ENCODE measurements at regions not wholly inside any gene's neighbourhood (a gene's known extent, or its start where the extent isn't known, plus 50 kb on each side); places are given as distances from the start of the nearest gene placed in this dataset.

GRCh38 chr6:131368198-131368911 lies 204.7 kb upstream of the ARG1 start:
- no peaks in the 10 kb centered on the region for H3K27me3 ChIP-seq (ENCODE audit: control insufficient read depth, insufficient read depth, low read length)
- no peak overlapping the region for H3K9ac ChIP-seq (ENCODE audit: low read length in 3 of 3)

GRCh38 chr6:131372535-131372934 lies 200.5 kb upstream of the ARG1 start:
- no peaks in the 10 kb centered on the region for H3K36me3 ChIP-seq (ENCODE audit: control insufficient read depth in 2 of 3, insufficient read depth in 3 of 3, low read length in 3 of 3)
- H3K9ac ChIP-seq (ENCODE audit: low read length in 3 of 3): no peak overlapping the region
- no peaks in the 10 kb centered on the region for H3K27me3 ChIP-seq (ENCODE audit: control insufficient read depth, insufficient read depth, low read length)
- TF ChIP-seq, protein P1, sequence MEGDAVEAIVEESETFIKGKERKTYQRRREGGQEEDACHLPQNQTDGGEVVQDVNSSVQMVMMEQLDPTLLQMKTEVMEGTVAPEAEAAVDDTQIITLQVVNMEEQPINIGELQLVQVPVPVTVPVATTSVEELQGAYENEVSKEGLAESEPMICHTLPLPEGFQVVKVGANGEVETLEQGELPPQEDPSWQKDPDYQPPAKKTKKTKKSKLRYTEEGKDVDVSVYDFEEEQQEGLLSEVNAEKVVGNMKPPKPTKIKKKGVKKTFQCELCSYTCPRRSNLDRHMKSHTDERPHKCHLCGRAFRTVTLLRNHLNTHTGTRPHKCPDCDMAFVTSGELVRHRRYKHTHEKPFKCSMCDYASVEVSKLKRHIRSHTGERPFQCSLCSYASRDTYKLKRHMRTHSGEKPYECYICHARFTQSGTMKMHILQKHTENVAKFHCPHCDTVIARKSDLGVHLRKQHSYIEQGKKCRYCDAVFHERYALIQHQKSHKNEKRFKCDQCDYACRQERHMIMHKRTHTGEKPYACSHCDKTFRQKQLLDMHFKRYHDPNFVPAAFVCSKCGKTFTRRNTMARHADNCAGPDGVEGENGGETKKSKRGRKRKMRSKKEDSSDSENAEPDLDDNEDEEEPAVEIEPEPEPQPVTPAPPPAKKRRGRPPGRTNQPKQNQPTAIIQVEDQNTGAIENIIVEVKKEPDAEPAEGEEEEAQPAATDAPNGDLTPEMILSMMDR (IDR thresholded peaks at IDR 0.05; ENCODE audit: borderline replicate concordance, extremely low read depth, insufficient read depth): no peak
- no peaks in the 10 kb centered on the region for H3K9me3 ChIP-seq (ENCODE audit: control insufficient read depth in 2 of 3, insufficient read depth in 1 of 3, low read length in 3 of 3)
- peaks cover 0 to 5% (median 0%) of the 10 kb centered on the region in 3 donors for H3K4me1 ChIP-seq (ENCODE audit: control insufficient read depth in 2 of 3, insufficient read depth in 2 of 3, low read depth in 1 of 3, low read length in 3 of 3)
- FAIRE-seq (no peak), DNase-seq (no peak)
- H3K4me3 ChIP-seq (ENCODE audit: low read length in 3 of 3): no peak overlapping the region
- no peak overlapping the region for H3K27ac ChIP-seq (ENCODE audit: low read depth in 2 of 2, low read length in 2 of 2)
- intact Hi-C loops (cut with DNase I): no loop called here

More at GRCh38 chr6:131368198-131368911, 204.7 kb upstream of the ARG1 start:
- DNase-seq: peak in 1 of 5 donors; percentile 13
- Histone ChIP-seq H3K27ac (ENCODE audit: low read depth in 2 of 2, low read length in 2 of 2) (no peak overlapping the region), H3K36me3 (ENCODE audit: control insufficient read depth in 2 of 3, insufficient read depth in 3 of 3, low read length in 3 of 3) (no peaks in the 10 kb centered on the region), H3K4me3 (ENCODE audit: low read length in 3 of 3) (no peak overlapping the region), H3K4me1 (ENCODE audit: control insufficient read depth in 2 of 3, insufficient read depth in 2 of 3, low read depth in 1 of 3, low read length in 3 of 3) (peaks cover 0 to 5% (median 0%) of the 10 kb centered on the region in 3 donors), H3K9me3 (ENCODE audit: control insufficient read depth in 2 of 3, insufficient read depth in 1 of 3, low read length in 3 of 3) (no peaks in the 10 kb centered on the region)
- TF ChIP-seq, protein P1 (IDR thresholded peaks at IDR 0.05; ENCODE audit: borderline replicate concordance, extremely low read depth, insufficient read depth): no peak
- intact Hi-C loops (cut with DNase I): no loop called here
- no peak for FAIRE-seq

DNA sequence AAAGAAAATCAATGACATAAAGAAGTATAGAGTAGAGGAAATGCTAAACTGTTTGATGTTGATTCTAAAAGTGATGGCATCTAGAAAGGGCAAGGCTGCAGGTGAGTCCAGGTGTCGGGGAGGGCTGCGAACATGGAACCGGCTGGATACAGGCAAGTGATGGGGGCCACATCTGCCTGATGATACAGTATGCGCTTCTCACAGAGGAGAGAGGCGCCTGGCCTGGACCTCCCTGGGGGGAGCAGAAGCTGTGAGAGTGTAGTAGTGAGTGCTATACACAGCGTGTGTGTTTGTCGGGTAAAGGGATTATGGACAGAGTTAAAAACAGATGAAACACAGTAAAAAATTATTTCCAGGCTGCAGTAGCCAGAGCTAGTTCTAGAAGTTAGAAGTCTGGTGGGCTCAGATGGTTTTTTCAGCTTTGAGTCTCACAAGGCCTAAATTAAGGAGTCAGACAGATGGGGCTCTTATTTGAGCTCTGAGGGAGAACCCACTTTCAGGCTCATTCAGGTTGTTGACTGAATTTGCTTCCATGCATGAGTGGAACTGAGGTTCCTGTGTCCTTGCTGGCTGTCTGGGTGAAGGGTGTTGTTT lies 195.8 kb upstream of the ARG1 start:
- H3K27me3 ChIP-seq (ENCODE audit: control insufficient read depth, insufficient read depth, low read length): no peaks in the 10 kb centered on the region
- no peak for FAIRE-seq
- H3K27ac ChIP-seq (ENCODE audit: low read depth in 2 of 2, low read length in 2 of 2): no peak overlapping the region
- no peak overlapping the region for H3K9ac ChIP-seq (ENCODE audit: low read length in 3 of 3)
- no peak for DNase-seq
- TF ChIP-seq, protein P1 (IDR thresholded peaks at IDR 0.05; ENCODE audit: borderline replicate concordance, extremely low read depth, insufficient read depth): no peak
- H3K4me1 ChIP-seq (ENCODE audit: control insufficient read depth in 2 of 3, insufficient read depth in 2 of 3, low read depth in 1 of 3, low read length in 3 of 3): no peaks in the 10 kb centered on the region
- H3K36me3 ChIP-seq (ENCODE audit: control insufficient read depth in 2 of 3, insufficient read depth in 3 of 3, low read length in 3 of 3): no peaks in the 10 kb centered on the region
- intact Hi-C loops (cut with DNase I): no loop called here
- H3K9me3 ChIP-seq (ENCODE audit: control insufficient read depth in 2 of 3, insufficient read depth in 1 of 3, low read length in 3 of 3): no peaks in the 10 kb centered on the region
- H3K4me3 ChIP-seq (ENCODE audit: low read length in 3 of 3): no peak overlapping the region
